ENCODE measurements at regions not wholly inside any gene's neighbourhood (a gene's known extent, or its start where the extent isn't known, plus 50 kb on each side); places are given as distances from the start of the nearest gene placed in this dataset.

DNA sequence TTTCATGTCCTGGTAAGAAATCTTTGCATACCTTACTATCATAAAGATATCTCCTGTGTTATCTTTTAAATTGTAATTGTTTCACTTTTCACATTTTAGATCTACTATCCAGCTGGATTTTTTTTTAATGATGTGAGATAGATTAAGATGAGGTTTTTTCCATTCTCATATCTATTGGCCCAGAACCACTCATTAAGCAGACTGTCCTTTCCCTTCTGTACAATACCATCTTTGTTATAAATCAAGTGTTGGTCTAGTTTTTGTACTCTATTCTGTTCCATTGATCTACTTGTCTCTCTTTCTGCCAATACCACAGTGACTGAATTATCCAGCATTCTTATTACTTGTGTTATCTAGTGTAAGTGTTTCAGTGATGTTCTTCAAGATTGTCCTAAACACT is 131.6 kb upstream of the TRIM2 start:
- H3K4me1 ChIP-seq, result no peaks in the 10 kb centered on the region
- intact Hi-C loops (cut with DNase I), result no loop called here
- no peak overlapping the region for H3K27ac ChIP-seq
- H3K4me3 ChIP-seq, result no peak overlapping the region
- H3K36me3 ChIP-seq, result no peaks in the 10 kb centered on the region
- H3K27me3 ChIP-seq, result no peaks in the 10 kb centered on the region
- no peak for DNase-seq
- no peaks in the 10 kb centered on the region for H3K9me3 ChIP-seq
- TF ChIP-seq POLR2AphosphoS5 (IDR thresholded peaks at IDR 0.05) (no peak), POLR2A (IDR thresholded peaks at IDR 0.05) (no peak), EP300 (IDR thresholded peaks at IDR 0.05) (no peak)
- TF ChIP-seq, protein P1, sequence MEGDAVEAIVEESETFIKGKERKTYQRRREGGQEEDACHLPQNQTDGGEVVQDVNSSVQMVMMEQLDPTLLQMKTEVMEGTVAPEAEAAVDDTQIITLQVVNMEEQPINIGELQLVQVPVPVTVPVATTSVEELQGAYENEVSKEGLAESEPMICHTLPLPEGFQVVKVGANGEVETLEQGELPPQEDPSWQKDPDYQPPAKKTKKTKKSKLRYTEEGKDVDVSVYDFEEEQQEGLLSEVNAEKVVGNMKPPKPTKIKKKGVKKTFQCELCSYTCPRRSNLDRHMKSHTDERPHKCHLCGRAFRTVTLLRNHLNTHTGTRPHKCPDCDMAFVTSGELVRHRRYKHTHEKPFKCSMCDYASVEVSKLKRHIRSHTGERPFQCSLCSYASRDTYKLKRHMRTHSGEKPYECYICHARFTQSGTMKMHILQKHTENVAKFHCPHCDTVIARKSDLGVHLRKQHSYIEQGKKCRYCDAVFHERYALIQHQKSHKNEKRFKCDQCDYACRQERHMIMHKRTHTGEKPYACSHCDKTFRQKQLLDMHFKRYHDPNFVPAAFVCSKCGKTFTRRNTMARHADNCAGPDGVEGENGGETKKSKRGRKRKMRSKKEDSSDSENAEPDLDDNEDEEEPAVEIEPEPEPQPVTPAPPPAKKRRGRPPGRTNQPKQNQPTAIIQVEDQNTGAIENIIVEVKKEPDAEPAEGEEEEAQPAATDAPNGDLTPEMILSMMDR (IDR thresholded peaks at IDR 0.05), result no peak

DNA sequence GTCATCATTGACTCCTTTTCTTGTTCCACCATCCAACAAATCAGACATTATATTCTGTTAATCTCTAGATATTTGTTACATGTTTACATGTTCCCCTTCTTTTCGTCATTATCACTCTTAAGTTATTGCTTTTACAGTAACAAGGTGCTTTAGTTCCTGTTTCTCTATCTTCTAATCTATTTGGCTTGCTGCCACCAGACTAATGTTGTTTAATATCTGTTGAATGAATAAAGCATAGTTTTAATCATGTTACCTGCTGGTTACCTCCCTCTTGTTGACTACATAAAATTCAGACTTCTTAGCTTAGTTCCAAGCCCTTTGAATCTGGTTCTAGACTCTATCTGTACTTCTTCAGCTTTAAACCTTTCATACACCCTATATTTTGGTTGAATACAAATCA is 129.8 kb upstream of the TRIM2 start:
- H3K4me1 ChIP-seq, result no peaks in the 10 kb centered on the region
- no peaks in the 10 kb centered on the region for H3K27me3 ChIP-seq
- 14 to 48% methylated on average over 1 of the region's 1 CpG for WGBS, 2 donors
- no peak for DNase-seq
- H3K27ac ChIP-seq, result no peak overlapping the region
- no peak for TF ChIP-seq POLR2AphosphoS5 (IDR thresholded peaks at IDR 0.05)
- TF ChIP-seq, protein P1 (IDR thresholded peaks at IDR 0.05), result no peak
- TF ChIP-seq EP300 (IDR thresholded peaks at IDR 0.05), result no peak
- no peak for TF ChIP-seq POLR2A (IDR thresholded peaks at IDR 0.05)
- intact Hi-C loops (cut with DNase I), result no loop called here
- H3K4me3 ChIP-seq, result no peak overlapping the region
- H3K36me3 ChIP-seq, result no peaks in the 10 kb centered on the region
- no peaks in the 10 kb centered on the region for H3K9me3 ChIP-seq

DNA sequence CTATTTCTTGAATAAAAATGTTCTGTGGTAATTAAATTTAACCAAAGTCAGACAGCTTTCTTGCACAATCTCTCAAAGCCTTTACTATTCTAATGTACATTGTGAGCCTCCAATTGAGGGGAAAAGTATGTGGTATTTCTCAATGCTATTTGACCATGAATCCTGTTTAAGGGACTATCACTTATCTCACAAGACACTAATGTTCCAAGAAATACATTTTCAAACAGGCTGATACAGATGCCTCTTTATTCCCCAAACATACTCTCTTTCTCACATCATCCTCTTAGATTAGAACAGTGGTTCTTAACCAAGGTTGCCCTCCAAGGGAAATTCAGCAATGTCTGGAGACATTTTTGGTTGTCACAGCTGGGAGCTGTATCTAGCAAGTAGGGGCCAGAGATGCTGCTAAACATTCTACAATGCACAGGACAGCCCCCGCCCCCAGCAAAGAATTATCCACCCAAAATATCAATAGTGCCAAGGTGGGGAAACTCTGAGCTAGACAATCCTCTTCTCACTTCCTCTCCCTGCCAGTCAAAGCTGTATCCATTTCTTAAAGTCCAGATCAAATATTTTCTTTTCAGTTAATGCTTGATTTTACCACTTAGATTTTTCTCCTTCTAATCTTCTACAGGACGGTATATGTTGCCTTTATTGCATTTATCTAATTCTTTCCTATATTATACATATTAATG is 129.2 kb upstream of the TRIM2 start:
- H3K27ac ChIP-seq, result no peak overlapping the region
- H3K27me3 ChIP-seq, result no peaks in the 10 kb centered on the region
- no peak for TF ChIP-seq EP300 (IDR thresholded peaks at IDR 0.05)
- no peak for TF ChIP-seq POLR2A (IDR thresholded peaks at IDR 0.05)
- TF ChIP-seq POLR2AphosphoS5 (IDR thresholded peaks at IDR 0.05), result no peak
- TF ChIP-seq, protein P1 (IDR thresholded peaks at IDR 0.05), result no peak
- H3K9me3 ChIP-seq, result no peaks in the 10 kb centered on the region
- no peaks in the 10 kb centered on the region for H3K36me3 ChIP-seq
- intact Hi-C loops (cut with DNase I), result no loop called here
- no peak overlapping the region for H3K4me3 ChIP-seq
- WGBS, 2 donors, result 86 to 88% methylated on average over 2 of the region's 2 CpGs
- DNase-seq, result no peak
- H3K4me1 ChIP-seq, result no peaks in the 10 kb centered on the region

DNA sequence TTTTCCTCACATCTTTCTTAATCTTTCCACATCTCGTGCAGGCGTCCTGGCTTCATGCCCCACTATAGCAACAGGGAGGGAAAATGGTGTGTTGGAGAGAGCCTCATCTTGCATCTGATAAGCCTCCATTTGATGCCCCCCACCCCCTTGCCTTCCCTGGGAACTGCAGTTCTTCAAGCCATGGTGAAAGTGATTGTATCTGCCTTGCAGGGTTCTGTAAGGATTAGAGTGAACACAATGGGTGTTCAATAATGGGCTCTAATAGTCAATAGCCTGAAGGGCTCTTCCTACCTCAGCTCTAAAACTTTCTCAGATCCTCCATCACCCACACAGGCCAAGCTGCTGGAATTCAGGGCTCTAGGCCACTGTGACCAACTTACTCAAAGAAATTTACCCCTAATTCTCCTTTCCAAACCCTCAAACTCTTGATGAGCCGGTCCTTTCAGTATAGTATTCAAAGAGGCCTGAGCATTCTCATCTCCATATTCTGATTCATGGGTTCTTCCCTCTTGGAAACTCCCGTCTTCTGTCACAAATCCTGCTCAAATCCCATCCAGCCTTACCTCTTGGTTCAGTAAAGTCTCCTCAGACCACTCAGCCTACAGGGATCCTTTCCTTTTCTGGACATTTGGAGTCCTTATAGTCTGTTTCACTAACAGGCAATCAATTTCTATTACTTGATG is 128.3 kb upstream of the TRIM2 start:
- whole genome bisulfite sequencing, 2 donors, result 92 to 94% methylated on average over 4 of the region's 4 CpGs
- intact Hi-C loops (cut with DNase I), result no loop called here
- no peak overlapping the region for H3K4me3 ChIP-seq
- no peaks in the 10 kb centered on the region for H3K36me3 ChIP-seq
- no peaks in the 10 kb centered on the region for H3K4me1 ChIP-seq
- TF ChIP-seq POLR2AphosphoS5 (IDR thresholded peaks at IDR 0.05) (no peak), EP300 (IDR thresholded peaks at IDR 0.05) (no peak), POLR2A (IDR thresholded peaks at IDR 0.05) (no peak)
- TF ChIP-seq, protein P1 (IDR thresholded peaks at IDR 0.05), result no peak
- no peaks in the 10 kb centered on the region for H3K9me3 ChIP-seq
- no peak overlapping the region for H3K27ac ChIP-seq
- no peak for DNase-seq
- H3K27me3 ChIP-seq, result no peaks in the 10 kb centered on the region
